RWPE1 (cell line): ENCODE measurements at regions not wholly inside any gene's neighbourhood (a gene's known extent, or its start where the extent isn't known, plus 50 kb on each side); places are given as distances from the start of the nearest gene placed in this dataset.

ENCODE experiments used
- CTCF ChIA-PET: fragments of 350-600 bp; sonication (Branson Sonifier 250); formaldehyde crosslinking; extraction: SDS; loops from one replicate; lab custom pipeline; 2021; lab: Yijun Ruan, JAX
- POLR2A ChIA-PET: fragments of 400-600 bp; formaldehyde crosslinking; extraction: SDS; loops from one replicate; lab custom pipeline; 2020; ENCODE audit warnings: antibody characterized with exemption; ENCODE audit not compliant: low non-redundant PET; lab: Yijun Ruan, JAX
- DNase-seq: peaks from one replicate; pipeline ENCODE4 v3.0.0; 2012; ENCODE audit warnings: low spot score
- H3K27ac ChIP-seq: fragments of 450-650 bp; 2 replicates; pipeline ENCODE4 v1.5.1; 2017
- CTCF ChIP-seq: fragments of 450-650 bp; conservative IDR thresholded peaks from 2 replicates; pipeline ENCODE4 v1.5.1; 2017; ENCODE audit warnings: low read depth, mild to moderate bottlenecking

- no peak for TF ChIP-seq CTCF
- ChIA-PET CTCF (no interaction called here), POLR2A (no interaction called here)
- no peak overlapping the region for H3K27ac ChIP-seq
- DNase-seq: no peak
These were observed 132.8 kb upstream of the PDE1A start for GRCh38 chr2:182559623-182560022.

GRCh38 chr2:182565911-182566567 lies 139.2 kb upstream of the PDE1A start:
- DNase-seq: no peak
- CTCF ChIA-PET: no interaction called here
- POLR2A ChIA-PET: no interaction called here
- no peak overlapping the region for H3K27ac ChIP-seq
- no peak for TF ChIP-seq CTCF

DNA sequence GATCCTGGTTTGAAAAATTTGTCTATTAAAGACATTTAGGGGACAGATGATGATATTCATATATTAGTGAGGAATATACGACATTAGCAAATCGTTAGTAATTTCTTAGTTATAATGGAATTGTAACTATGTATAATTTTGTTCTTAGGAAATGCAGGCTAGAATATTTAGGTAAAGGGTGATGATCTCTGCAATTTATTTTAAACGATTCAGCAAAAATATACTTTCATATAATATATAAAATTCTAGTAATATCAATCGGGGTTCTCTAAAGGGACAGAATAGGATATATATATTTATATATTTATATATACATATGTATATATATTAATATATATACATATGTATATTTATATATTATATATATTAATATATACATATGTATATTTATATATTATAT lies 142.5 kb upstream of the DNAJC10 start:
- no peak overlapping the region for H3K27ac ChIP-seq
- DNase-seq: no peak
- ChIA-PET CTCF (no interaction called here), POLR2A (no interaction called here)
- TF ChIP-seq CTCF: no peak

DNA sequence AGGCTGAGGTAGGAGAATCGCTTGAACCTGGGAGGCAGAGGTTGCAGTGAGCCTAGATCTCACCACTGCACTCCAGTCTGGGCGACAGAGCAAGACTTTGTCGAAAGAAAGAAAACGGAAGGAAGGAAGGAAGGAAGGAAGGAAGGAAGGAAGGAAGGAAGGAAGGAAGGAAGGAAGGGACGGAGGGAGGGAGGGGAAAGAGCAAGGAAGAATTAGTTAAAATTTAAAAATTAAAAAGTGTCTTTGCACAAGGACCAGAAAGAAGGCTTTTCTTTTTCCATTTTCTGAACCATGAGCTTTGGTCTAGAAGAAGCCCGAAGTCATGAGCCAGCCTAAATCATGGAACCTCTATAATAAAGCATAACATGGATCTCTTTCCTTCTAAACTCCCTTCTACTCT lies 138.2 kb upstream of the DNAJC10 start:
- H3K27ac ChIP-seq: no peak overlapping the region

GRCh38 chr2:182581196-182581935 lies 134.7 kb upstream of the DNAJC10 start:
- CTCF ChIA-PET: interaction anchor here (0.5 to 0.7 kb wide), 2 partner anchors 68 to 1476 kb away, joined by 3 read pairs; no protein-coding TSS in a partner anchor
- TF ChIP-seq CTCF: no peak
- DNase-seq: no peak
- POLR2A ChIA-PET: no interaction called here
- no peak overlapping the region for H3K27ac ChIP-seq

More for the DNA sequence above, 138.2 kb upstream of the DNAJC10 start:
- CTCF ChIA-PET: no interaction called here
- no peak for DNase-seq
- POLR2A ChIA-PET: no interaction called here
- no peak for TF ChIP-seq CTCF

GRCh38 chr2:182584462-182584861 lies 131.6 kb upstream of the DNAJC10 start:
- ChIA-PET POLR2A (no interaction called here), CTCF (no interaction called here)
- no peak for DNase-seq
- TF ChIP-seq CTCF: no peak
- H3K27ac ChIP-seq: no peak overlapping the region
